Mucosa of rectum (tissue), 2 donors: ENCODE measurements at regions not wholly inside any gene's neighbourhood (a gene's known extent, or its start where the extent isn't known, plus 50 kb on each side); places are given as distances from the start of the nearest gene placed in this dataset.

Experiments used
- H3K27ac ChIP-seq, 2 donors: one replicate each; pipeline ENCODE4 v1.7.0; 2013; ENCODE audit warnings: inconsistent platforms in 2 of 2, low read depth in 2 of 2, low read length in 2 of 2
- H3K27me3 ChIP-seq, 2 donors: one replicate each; pipeline ENCODE4 v1.7.0; 2013; ENCODE audit warnings: low read length in 2 of 2; ENCODE audit not compliant: control insufficient read depth in 2 of 2, insufficient read depth in 2 of 2
- H3K36me3 ChIP-seq, 2 donors: one replicate each; pipeline ENCODE4 v1.7.0; 2013; ENCODE audit warnings: low read length in 2 of 2; ENCODE audit not compliant: control insufficient read depth in 2 of 2, insufficient read depth in 2 of 2
- H3K4me1 ChIP-seq, 2 donors: one replicate each; pipeline ENCODE4 v1.7.0; 2013; ENCODE audit warnings: low read length in 2 of 2, mild to moderate bottlenecking in 1 of 2; ENCODE audit not compliant: control insufficient read depth in 2 of 2, insufficient read depth in 2 of 2
- H3K4me3 ChIP-seq, 2 donors: one replicate each; pipeline ENCODE4 v1.7.0; 2013; ENCODE audit warnings: low read length in 2 of 2
- H3K9ac ChIP-seq, 2 donors: one replicate each; pipeline ENCODE4 v1.7.0; 2013; ENCODE audit warnings: low read length in 2 of 2, low read depth in 1 of 2, mild to moderate bottlenecking in 1 of 2
- H3K9me3 ChIP-seq, 2 donors: one replicate each; pipeline ENCODE4 v1.7.0; 2013; ENCODE audit warnings: low read length in 2 of 2; ENCODE audit not compliant: control insufficient read depth in 2 of 2
- donor health status: healthy.
- donor health status: Normal muscosa, but diverticular disease.

- Histone ChIP-seq H3K27ac (no peak overlapping the region), H3K36me3 (no peaks in the 10 kb centered on the region), H3K9ac (no peak overlapping the region), H3K4me1 (no peaks in the 10 kb centered on the region), H3K9me3 (no peaks in the 10 kb centered on the region), H3K4me3 (no peak overlapping the region), H3K27me3 (no peaks in the 10 kb centered on the region)
These were observed 289.7 kb upstream of the TMEM229A start for GRCh38 chr7:124322561-124322960.

- no peaks in the 10 kb centered on the region for H3K36me3 ChIP-seq
- no peaks in the 10 kb centered on the region for H3K27me3 ChIP-seq
- H3K9ac ChIP-seq: no peak overlapping the region
- H3K9me3 ChIP-seq: no peaks in the 10 kb centered on the region
- H3K4me3 ChIP-seq: no peak overlapping the region
- H3K27ac ChIP-seq: no peak overlapping the region
- H3K4me1 ChIP-seq: no peaks in the 10 kb centered on the region
These were observed 286.0 kb upstream of the TMEM229A start for GRCh38 chr7:124318721-124319450.

- Histone ChIP-seq H3K27ac (no peak overlapping the region), H3K4me3 (no peak overlapping the region), H3K27me3 (no peaks in the 10 kb centered on the region)
These were observed 278.1 kb upstream of the TMEM229A start for GRCh38 chr7:124310934-124311390.

GRCh38 chr7:124308384-124308783 lies 275.5 kb upstream of the TMEM229A start:
- no peak overlapping the region for H3K27ac ChIP-seq
- H3K9ac ChIP-seq: no peak overlapping the region
- H3K9me3 ChIP-seq: no peaks in the 10 kb centered on the region
- no peaks in the 10 kb centered on the region for H3K4me1 ChIP-seq
- no peaks in the 10 kb centered on the region for H3K36me3 ChIP-seq
- no peak overlapping the region for H3K4me3 ChIP-seq
- no peaks in the 10 kb centered on the region for H3K27me3 ChIP-seq

More at GRCh38 chr7:124310934-124311390, 278.1 kb upstream of the TMEM229A start:
- Histone ChIP-seq H3K9me3 (no peaks in the 10 kb centered on the region), H3K4me1 (no peaks in the 10 kb centered on the region), H3K36me3 (no peaks in the 10 kb centered on the region), H3K9ac (no peak overlapping the region)

GRCh38 chr7:124295289-124295688 lies 262.4 kb upstream of the TMEM229A start:
- no peak overlapping the region for H3K9ac ChIP-seq
- no peaks in the 10 kb centered on the region for H3K9me3 ChIP-seq
- H3K36me3 ChIP-seq: no peaks in the 10 kb centered on the region
- H3K4me1 ChIP-seq: no peaks in the 10 kb centered on the region
- no peak overlapping the region for H3K4me3 ChIP-seq
- no peak overlapping the region for H3K27ac ChIP-seq
- no peaks in the 10 kb centered on the region for H3K27me3 ChIP-seq

GRCh38 chr7:124284937-124285336 lies 252.1 kb upstream of the TMEM229A start:
- Histone ChIP-seq H3K27ac (no peak overlapping the region), H3K4me3 (no peak overlapping the region), H3K9me3 (no peaks in the 10 kb centered on the region), H3K27me3 (no peaks in the 10 kb centered on the region), H3K4me1 (no peaks in the 10 kb centered on the region), H3K36me3 (no peaks in the 10 kb centered on the region), H3K9ac (no peak overlapping the region)

GRCh38 chr7:124276005-124276622 lies 243.2 kb upstream of the TMEM229A start:
- H3K9me3 ChIP-seq: no peaks in the 10 kb centered on the region
- H3K4me1 ChIP-seq: no peaks in the 10 kb centered on the region
- no peaks in the 10 kb centered on the region for H3K27me3 ChIP-seq
- H3K27ac ChIP-seq: no peak overlapping the region
- H3K36me3 ChIP-seq: no peaks in the 10 kb centered on the region
- no peak overlapping the region for H3K9ac ChIP-seq
- no peak overlapping the region for H3K4me3 ChIP-seq

GRCh38 chr7:124275411-124275810 lies 242.5 kb upstream of the TMEM229A start:
- no peaks in the 10 kb centered on the region for H3K4me1 ChIP-seq
- no peak overlapping the region for H3K4me3 ChIP-seq
- no peaks in the 10 kb centered on the region for H3K27me3 ChIP-seq
- no peaks in the 10 kb centered on the region for H3K36me3 ChIP-seq
- H3K9me3 ChIP-seq: no peaks in the 10 kb centered on the region
- no peak overlapping the region for H3K9ac ChIP-seq
- H3K27ac ChIP-seq: no peak overlapping the region

GRCh38 chr7:124269774-124270173 lies 236.9 kb upstream of the TMEM229A start:
- Histone ChIP-seq H3K27ac (no peak overlapping the region), H3K4me1 (no peaks in the 10 kb centered on the region), H3K9me3 (no peaks in the 10 kb centered on the region), H3K4me3 (no peak overlapping the region), H3K27me3 (no peaks in the 10 kb centered on the region), H3K9ac (no peak overlapping the region), H3K36me3 (no peaks in the 10 kb centered on the region)

GRCh38 chr7:124267154-124267553 lies 234.3 kb upstream of the TMEM229A start:
- H3K4me3 ChIP-seq: no peak overlapping the region
- H3K27ac ChIP-seq: no peak overlapping the region
- no peaks in the 10 kb centered on the region for H3K9me3 ChIP-seq

More at GRCh38 chr7:124267154-124267553, 234.3 kb upstream of the TMEM229A start:
- no peak overlapping the region for H3K9ac ChIP-seq
- H3K27me3 ChIP-seq: no peaks in the 10 kb centered on the region
- H3K36me3 ChIP-seq: no peaks in the 10 kb centered on the region
- no peaks in the 10 kb centered on the region for H3K4me1 ChIP-seq
